ENCODE measurements at regions not wholly inside any gene's neighbourhood (a gene's known extent, or its start where the extent isn't known, plus 50 kb on each side); places are given as distances from the start of the nearest gene placed in this dataset.

DNA sequence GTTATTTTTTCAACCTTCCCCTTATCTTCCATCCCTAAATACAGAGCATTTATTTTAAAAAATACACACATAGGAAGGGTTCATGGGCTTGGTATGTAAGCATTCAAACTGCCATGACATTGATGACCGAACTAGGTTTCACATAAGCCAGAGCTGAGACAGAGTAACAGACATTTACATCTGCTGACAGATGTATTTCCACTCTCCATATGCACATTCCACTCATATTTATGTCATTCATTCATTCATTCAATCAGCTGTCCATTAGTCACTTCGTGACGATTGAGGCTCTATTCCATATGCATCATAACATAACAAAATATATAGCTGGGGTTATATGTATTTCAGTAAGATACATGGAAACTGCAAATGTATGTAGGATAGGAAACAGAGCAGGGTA, 145.5 kb upstream of the OTX2 start:
- WGBS, 2 donors (ENCODE audit: extremely low coverage in 2 of 2, insufficient read length in 2 of 2, insufficient replicate concordance in 1 of 2): no CpG with 5 or more reads among the region's 3 CpGs
- H2BK120ac ChIP-seq (ENCODE audit: low read depth, low read length): no peak overlapping the region
- no peak overlapping the region for H2BK15ac ChIP-seq (ENCODE audit: low read length)
- H3K14ac ChIP-seq (ENCODE audit: low read length): no peak overlapping the region
- no peak overlapping the region for H2BK5ac ChIP-seq (ENCODE audit: low read length)
- no peak overlapping the region for H3K4me3 ChIP-seq (ENCODE audit: low read length in 2 of 2)
- no peak overlapping the region for H3K23ac ChIP-seq (ENCODE audit: low read depth, low read length, poor library complexity)
- H2AK5ac ChIP-seq (ENCODE audit: low read depth, low read length): no peak overlapping the region
- no peak overlapping the region for H2BK12ac ChIP-seq (ENCODE audit: low read length)
- no peak for DNase-seq (ENCODE audit: low spot score)
- H3K27me3 ChIP-seq (ENCODE audit: control insufficient read depth in 3 of 3, insufficient read depth in 3 of 3, low read depth in 1 of 3, low read length in 3 of 3): peaks cover 0 to 1% (median 0%) of the 10 kb centered on the region in 3 experiments
- H3K9me3 ChIP-seq (replicated peaks in 1 of 2; ENCODE audit: control insufficient read depth in 2 of 2, insufficient read depth in 1 of 2, low read depth in 1 of 2, low read length in 2 of 2): no peaks in the 10 kb centered on the region
- no peaks in the 10 kb centered on the region for H3K79me1 ChIP-seq (ENCODE audit: low read depth, low read length)
- no peak overlapping the region for H4K8ac ChIP-seq (ENCODE audit: low read depth, low read length)
- H3K18ac ChIP-seq (ENCODE audit: low read length): no peak overlapping the region
- H3K4me1 ChIP-seq (ENCODE audit: control insufficient read depth in 2 of 2, insufficient read depth in 1 of 2, low read depth in 1 of 2, low read length in 2 of 2): peaks cover 0 to 9% of the 10 kb centered on the region in 2 donors
- H3K36me3 ChIP-seq (replicated peaks in 1 of 2; ENCODE audit: control insufficient read depth in 2 of 2, insufficient read depth in 2 of 2, low read length in 2 of 2): no peaks in the 10 kb centered on the region
- H4K91ac ChIP-seq (ENCODE audit: low read depth, low read length, poor library complexity): no peak overlapping the region
- H3K9ac ChIP-seq (ENCODE audit: low read depth, low read length, poor library complexity): no peak overlapping the region
- no peak overlapping the region for H3K27ac ChIP-seq (replicated peaks; ENCODE audit: low read length)
- H3K4ac ChIP-seq (ENCODE audit: low read length): no peak overlapping the region
- H3K4me2 ChIP-seq (ENCODE audit: insufficient read depth, low read length, poor library complexity, severe bottlenecking): no peak overlapping the region
- H2AFZ ChIP-seq (ENCODE audit: low read length): no peak overlapping the region

DNA sequence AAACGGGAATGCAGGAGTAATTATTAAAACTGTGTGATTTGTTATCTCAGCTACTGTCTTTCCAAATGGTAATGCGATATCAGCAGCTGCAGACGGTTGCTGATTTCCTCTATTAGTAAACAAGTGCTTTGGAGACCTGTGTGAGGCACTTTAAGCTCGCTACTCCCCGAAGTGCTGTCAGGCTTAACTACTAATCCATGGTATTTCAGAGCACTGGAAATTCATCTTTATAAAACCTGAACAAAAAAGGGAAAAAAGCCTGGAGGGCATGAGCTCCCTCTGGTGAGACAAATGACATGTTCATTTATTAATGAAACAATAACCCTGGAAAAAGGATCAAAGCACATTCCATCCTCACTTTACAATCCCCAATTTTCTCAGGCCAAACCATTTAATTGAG, 143.6 kb upstream of the OTX2 start:
- no peak for DNase-seq (ENCODE audit: low spot score)
- no peak overlapping the region for H2BK120ac ChIP-seq (ENCODE audit: low read depth, low read length)
- H2BK5ac ChIP-seq (ENCODE audit: low read length): no peak overlapping the region
- no peaks in the 10 kb centered on the region for H3K9me3 ChIP-seq (replicated peaks in 1 of 2; ENCODE audit: control insufficient read depth in 2 of 2, insufficient read depth in 1 of 2, low read depth in 1 of 2, low read length in 2 of 2)
- no peak overlapping the region for H3K4me2 ChIP-seq (ENCODE audit: insufficient read depth, low read length, poor library complexity, severe bottlenecking)
- H3K27me3 ChIP-seq (ENCODE audit: control insufficient read depth in 3 of 3, insufficient read depth in 3 of 3, low read depth in 1 of 3, low read length in 3 of 3): peaks cover 0 to 4% (median 0%) of the 10 kb centered on the region in 3 experiments
- H3K4me1 ChIP-seq (ENCODE audit: control insufficient read depth in 2 of 2, insufficient read depth in 1 of 2, low read depth in 1 of 2, low read length in 2 of 2): peaks cover 0 to 9% of the 10 kb centered on the region in 2 donors
- no peak overlapping the region for H3K18ac ChIP-seq (ENCODE audit: low read length)
- no peak overlapping the region for H3K14ac ChIP-seq (ENCODE audit: low read length)
- H3K9ac ChIP-seq (ENCODE audit: low read depth, low read length, poor library complexity): no peak overlapping the region
- H4K8ac ChIP-seq (ENCODE audit: low read depth, low read length): no peak overlapping the region
- H2AFZ ChIP-seq (ENCODE audit: low read length): no peak overlapping the region
- H2AK5ac ChIP-seq (ENCODE audit: low read depth, low read length): no peak overlapping the region
- no peak overlapping the region for H2BK15ac ChIP-seq (ENCODE audit: low read length)
- H2BK12ac ChIP-seq (ENCODE audit: low read length): no peak overlapping the region
- no peak overlapping the region for H3K4me3 ChIP-seq (ENCODE audit: low read length in 2 of 2)
- H3K27ac ChIP-seq (replicated peaks; ENCODE audit: low read length): no peak overlapping the region
- H3K36me3 ChIP-seq (replicated peaks in 1 of 2; ENCODE audit: control insufficient read depth in 2 of 2, insufficient read depth in 2 of 2, low read length in 2 of 2): no peaks in the 10 kb centered on the region
- no CpG with 5 or more reads among the region's 5 CpGs for WGBS, 2 donors (ENCODE audit: extremely low coverage in 2 of 2, insufficient read length in 2 of 2, insufficient replicate concordance in 1 of 2)
- H3K23ac ChIP-seq (ENCODE audit: low read depth, low read length, poor library complexity): no peak overlapping the region
- H3K79me1 ChIP-seq (ENCODE audit: low read depth, low read length): no peaks in the 10 kb centered on the region
- no peak overlapping the region for H3K4ac ChIP-seq (ENCODE audit: low read length)
- no peak overlapping the region for H4K91ac ChIP-seq (ENCODE audit: low read depth, low read length, poor library complexity)

DNA sequence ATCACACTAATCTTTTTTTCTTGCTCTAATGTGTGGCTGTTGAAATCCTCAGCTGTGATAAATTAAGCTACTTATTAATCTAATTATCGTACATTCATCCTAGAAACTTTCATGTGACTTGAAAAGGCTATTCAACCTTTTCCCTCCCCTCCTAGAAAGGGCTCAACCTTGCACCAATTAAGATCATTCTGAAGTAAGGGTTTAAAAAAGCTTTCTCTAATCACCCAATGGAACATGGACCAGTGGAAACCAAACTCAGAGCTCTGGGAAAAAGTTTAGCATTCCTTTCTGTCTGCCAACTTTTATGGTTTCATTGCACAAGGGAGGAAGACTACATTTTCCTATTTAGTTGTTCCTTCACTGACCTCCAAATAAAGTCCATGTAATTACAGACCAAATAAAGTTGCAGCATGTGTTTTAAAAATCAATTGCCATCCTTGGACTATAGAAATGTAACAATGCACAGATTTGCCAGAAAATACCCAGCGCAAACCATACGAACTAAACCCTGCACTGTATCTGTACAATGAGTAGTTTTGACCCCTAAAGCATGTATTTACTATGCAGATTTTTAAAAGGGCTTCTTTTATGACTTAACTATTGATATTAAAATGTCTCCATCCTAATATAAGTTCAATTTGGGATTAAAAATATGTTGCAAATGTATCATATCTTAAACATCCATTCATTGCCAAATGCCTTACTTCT, 142.6 kb upstream of the OTX2 start:
- Histone ChIP-seq H2BK15ac (ENCODE audit: low read length) (no peak overlapping the region), H3K4me2 (ENCODE audit: insufficient read depth, low read length, poor library complexity, severe bottlenecking) (no peak overlapping the region), H2BK12ac (ENCODE audit: low read length) (no peak overlapping the region), H3K79me1 (ENCODE audit: low read depth, low read length) (no peaks in the 10 kb centered on the region), H3K27me3 (ENCODE audit: control insufficient read depth in 3 of 3, insufficient read depth in 3 of 3, low read depth in 1 of 3, low read length in 3 of 3) (peaks cover 0 to 4% (median 0%) of the 10 kb centered on the region in 3 experiments), H3K27ac (replicated peaks; ENCODE audit: low read length) (no peak overlapping the region), H3K4me3 (ENCODE audit: low read length in 2 of 2) (no peak overlapping the region), H3K4ac (ENCODE audit: low read length) (no peak overlapping the region), H3K23ac (ENCODE audit: low read depth, low read length, poor library complexity) (no peak overlapping the region), H2AK5ac (ENCODE audit: low read depth, low read length) (no peak overlapping the region), H3K36me3 (replicated peaks in 1 of 2; ENCODE audit: control insufficient read depth in 2 of 2, insufficient read depth in 2 of 2, low read length in 2 of 2) (no peaks in the 10 kb centered on the region), H4K91ac (ENCODE audit: low read depth, low read length, poor library complexity) (no peak overlapping the region), H2BK120ac (ENCODE audit: low read depth, low read length) (no peak overlapping the region), H3K14ac (ENCODE audit: low read length) (no peak overlapping the region), H2BK5ac (ENCODE audit: low read length) (no peak overlapping the region), H2AFZ (ENCODE audit: low read length) (no peak overlapping the region), H3K9ac (ENCODE audit: low read depth, low read length, poor library complexity) (no peak overlapping the region), H4K8ac (ENCODE audit: low read depth, low read length) (no peak overlapping the region), H3K9me3 (replicated peaks in 1 of 2; ENCODE audit: control insufficient read depth in 2 of 2, insufficient read depth in 1 of 2, low read depth in 1 of 2, low read length in 2 of 2) (no peaks in the 10 kb centered on the region), H3K4me1 (ENCODE audit: control insufficient read depth in 2 of 2, insufficient read depth in 1 of 2, low read depth in 1 of 2, low read length in 2 of 2) (peaks cover 0 to 9% of the 10 kb centered on the region in 2 donors), H3K18ac (ENCODE audit: low read length) (no peak overlapping the region)
- no peak for DNase-seq (ENCODE audit: low spot score)
- WGBS, 2 donors (ENCODE audit: extremely low coverage in 2 of 2, insufficient read length in 2 of 2, insufficient replicate concordance in 1 of 2): no CpG with 5 or more reads among the region's 3 CpGs

GRCh38 chr14:56949828-56950227, 139.5 kb upstream of the OTX2 start:
- no peak overlapping the region for H3K9ac ChIP-seq (ENCODE audit: low read depth, low read length, poor library complexity)
- H4K91ac ChIP-seq (ENCODE audit: low read depth, low read length, poor library complexity): no peak overlapping the region
- peaks cover 0 to 4% (median 0%) of the 10 kb centered on the region in 3 experiments for H3K27me3 ChIP-seq (ENCODE audit: control insufficient read depth in 3 of 3, insufficient read depth in 3 of 3, low read depth in 1 of 3, low read length in 3 of 3)
- H2BK12ac ChIP-seq (ENCODE audit: low read length): no peak overlapping the region
- no peaks in the 10 kb centered on the region for H3K79me1 ChIP-seq (ENCODE audit: low read depth, low read length)
- no peak overlapping the region for H3K4me3 ChIP-seq (ENCODE audit: low read length in 2 of 2)
- no peak overlapping the region for H3K18ac ChIP-seq (ENCODE audit: low read length)
- no peak overlapping the region for H3K23ac ChIP-seq (ENCODE audit: low read depth, low read length, poor library complexity)
- no peak overlapping the region for H2AK5ac ChIP-seq (ENCODE audit: low read depth, low read length)
- no peak overlapping the region for H2BK120ac ChIP-seq (ENCODE audit: low read depth, low read length)
- no peak overlapping the region for H3K4me2 ChIP-seq (ENCODE audit: insufficient read depth, low read length, poor library complexity, severe bottlenecking)
- no peak overlapping the region for H3K4ac ChIP-seq (ENCODE audit: low read length)
- H3K4me1 ChIP-seq (ENCODE audit: control insufficient read depth in 2 of 2, insufficient read depth in 1 of 2, low read depth in 1 of 2, low read length in 2 of 2): peaks cover 0 to 10% of the 10 kb centered on the region in 2 donors
- no peak overlapping the region for H4K8ac ChIP-seq (ENCODE audit: low read depth, low read length)
- DNase-seq (ENCODE audit: low spot score): no peak
- no CpG with 5 or more reads among the region's 2 CpGs for WGBS, 2 donors (ENCODE audit: extremely low coverage in 2 of 2, insufficient read length in 2 of 2, insufficient replicate concordance in 1 of 2)
- H2AFZ ChIP-seq (ENCODE audit: low read length): no peak overlapping the region
- H2BK5ac ChIP-seq (ENCODE audit: low read length): no peak overlapping the region
- no peak overlapping the region for H3K27ac ChIP-seq (replicated peaks; ENCODE audit: low read length)
- H3K36me3 ChIP-seq (replicated peaks in 1 of 2; ENCODE audit: control insufficient read depth in 2 of 2, insufficient read depth in 2 of 2, low read length in 2 of 2): no peaks in the 10 kb centered on the region
- H3K14ac ChIP-seq (ENCODE audit: low read length): no peak overlapping the region
- no peak overlapping the region for H2BK15ac ChIP-seq (ENCODE audit: low read length)
- no peaks in the 10 kb centered on the region for H3K9me3 ChIP-seq (replicated peaks in 1 of 2; ENCODE audit: control insufficient read depth in 2 of 2, insufficient read depth in 1 of 2, low read depth in 1 of 2, low read length in 2 of 2)
